WERI-Rb-1 (cell line): ENCODE measurements at regions not wholly inside any gene's neighbourhood (a gene's known extent, or its start where the extent isn't known, plus 50 kb on each side); places are given as distances from the start of the nearest gene placed in this dataset.

Source experiments
- DNase-seq: peaks from one replicate; pipeline ENCODE4 v3.0.0-alpha.2; 2020
- H3K27ac ChIP-seq: fragments of 250-450 bp; sonication (Bioruptor Pico); 2 replicates; pipeline ENCODE4 v1.5.1; 2020; ENCODE audit warnings: mild to moderate bottlenecking, moderate library complexity
- H3K27me3 ChIP-seq: fragments of 250-450 bp; sonication (Bioruptor Pico); 2 replicates; pipeline ENCODE4 v1.5.1; 2021; ENCODE audit warnings: mild to moderate bottlenecking, low read depth, moderate library complexity; ENCODE audit not compliant: insufficient read depth, severe bottlenecking
- H3K36me3 ChIP-seq: fragments of 250-450 bp; sonication (Bioruptor Pico); 2 replicates; pipeline ENCODE4 v1.5.1; 2020; ENCODE audit warnings: mild to moderate bottlenecking, moderate library complexity
- H3K4me3 ChIP-seq: 2 replicates; pipeline ENCODE4 v1.5.1; 2011; ENCODE audit warnings: low read depth, mild to moderate bottlenecking, control low read depth, low read length
- H3K9me3 ChIP-seq: fragments of 250-450 bp; sonication (Bioruptor Pico); 2 replicates; pipeline ENCODE4 v1.5.1; 2021; ENCODE audit warnings: mild to moderate bottlenecking, moderate library complexity; ENCODE audit not compliant: severe bottlenecking
- CTCF ChIP-seq: IDR thresholded peaks from 2 replicates; pipeline ENCODE4 v1.5.1; 2011; ENCODE audit warnings: low read depth, mild to moderate bottlenecking, control low read depth, inconsistent platforms, low read length

- Histone ChIP-seq H3K27me3 (no peaks in the 10 kb centered on the region), H3K4me3 (no peak overlapping the region), H3K27ac (no peak overlapping the region), H3K9me3 (no peaks in the 10 kb centered on the region), H3K36me3 (no peaks in the 10 kb centered on the region)
- TF ChIP-seq CTCF = no peak
- no peak for DNase-seq
Observed at GRCh38 chr14:87879389-87879788, 113.6 kb downstream of the GALC start.

- Histone ChIP-seq H3K27ac (no peak overlapping the region), H3K4me3 (no peak overlapping the region), H3K9me3 (no peaks in the 10 kb centered on the region), H3K27me3 (no peaks in the 10 kb centered on the region), H3K36me3 (no peaks in the 10 kb centered on the region)
- no peak for TF ChIP-seq CTCF
- no peak for DNase-seq
Observed at GRCh38 chr14:87878959-87879358, 114.0 kb downstream of the GALC start.

- DNase-seq = no peak
- H3K9me3 ChIP-seq = no peaks in the 10 kb centered on the region
- H3K27ac ChIP-seq = no peak overlapping the region
- H3K36me3 ChIP-seq = no peaks in the 10 kb centered on the region
- H3K27me3 ChIP-seq = no peaks in the 10 kb centered on the region
- TF ChIP-seq CTCF = no peak
- no peak overlapping the region for H3K4me3 ChIP-seq
Observed at GRCh38 chr14:87877877-87878276, 115.1 kb downstream of the GALC start.

GRCh38 chr14:87874676-87875075 is 118.3 kb downstream of the GALC start:
- Histone ChIP-seq H3K36me3 (no peaks in the 10 kb centered on the region), H3K27ac (no peak overlapping the region), H3K27me3 (no peaks in the 10 kb centered on the region), H3K4me3 (no peak overlapping the region), H3K9me3 (no peaks in the 10 kb centered on the region)
- no peak for TF ChIP-seq CTCF
- DNase-seq = no peak

GRCh38 chr14:87873741-87874140 is 119.2 kb downstream of the GALC start:
- Histone ChIP-seq H3K27me3 (no peaks in the 10 kb centered on the region), H3K4me3 (no peak overlapping the region), H3K27ac (no peak overlapping the region), H3K9me3 (no peaks in the 10 kb centered on the region), H3K36me3 (no peaks in the 10 kb centered on the region)
- TF ChIP-seq CTCF = no peak
- DNase-seq = no peak
